IMR-90 (cell line): ENCODE measurements at regions not wholly inside any gene's neighbourhood (a gene's known extent, or its start where the extent isn't known, plus 50 kb on each side); places are given as distances from the start of the nearest gene placed in this dataset.

Experiments used
- ATAC-seq: fragments of 200-7000 bp; cut with Tn5 transposase; 2 replicates; pipeline ENCODE4 v1.9.1; 2020; ENCODE audit warnings: low read depth, mild to moderate bottlenecking, moderate library complexity
- BruUV-seq: library from RNA; stranded (reverse); fragments of 400-500 nt; replicated peaks from 2 replicates; lab custom pipeline; 2021; lab: Mats Ljungman, UMichigan
- CTCF ChIA-PET: fragments of 300-600 bp; formaldehyde crosslinking; extraction: SDS; loops from one replicate; lab custom pipeline; 2021; ENCODE audit warnings: antibody characterized with exemption; lab: Yijun Ruan, JAX
- POLR2A ChIA-PET: fragments of 300-600 bp; sonication (Branson Sonifier 250); formaldehyde crosslinking; loops from one replicate; lab custom pipeline; 2022; ENCODE audit warnings: antibody characterized with exemption; ENCODE audit not compliant: unreplicated experiment; lab: Charles Lee
- DNase-seq: peaks from one replicate; pipeline ENCODE4 v3.0.0; 2013
- H2AFZ ChIP-seq: replicated peaks from 2 replicates; pipeline ENCODE3; 2013; ENCODE audit warnings: low read length, mild to moderate bottlenecking; ENCODE audit not compliant: poor library complexity
- H2AK5ac ChIP-seq: 2 replicates; pipeline ENCODE4 v1.6.1; 2013; ENCODE audit warnings: low read depth, low read length, inconsistent platforms
- H2AK9ac ChIP-seq: replicated peaks from 2 replicates; pipeline ENCODE3; 2013; ENCODE audit warnings: mild to moderate bottlenecking, low read depth, low read length, moderate library complexity; ENCODE audit not compliant: poor library complexity
- H2BK120ac ChIP-seq: 2 replicates; pipeline ENCODE4 v1.6.1; 2013; ENCODE audit warnings: low read depth, low read length, inconsistent platforms
- H2BK15ac ChIP-seq: 3 replicates; pipeline ENCODE4 v1.6.1; 2013; ENCODE audit warnings: low read depth, low read length, inconsistent platforms
- H2BK20ac ChIP-seq: 2 replicates; pipeline ENCODE4 v1.6.1; 2013; ENCODE audit warnings: low read depth, mild to moderate bottlenecking, inconsistent platforms, low read length, moderate library complexity
- H2BK5ac ChIP-seq: 2 replicates; pipeline ENCODE4 v1.6.1; 2013; ENCODE audit warnings: mild to moderate bottlenecking, low read depth, low read length, inconsistent platforms; ENCODE audit not compliant: poor library complexity, severe bottlenecking
- H3K14ac ChIP-seq: replicated peaks from 2 replicates; pipeline ENCODE4 v1.6.1; 2013; ENCODE audit warnings: low read depth, low read length, inconsistent platforms
- H3K18ac ChIP-seq: 2 replicates; pipeline ENCODE4 v1.6.1; 2013; ENCODE audit warnings: low read depth, low read length, control low read depth
- H3K23ac ChIP-seq: 2 replicates; pipeline ENCODE4 v1.6.1; 2013; ENCODE audit warnings: low read depth, low read length, inconsistent platforms
- H3K27ac ChIP-seq: 2 replicates; pipeline ENCODE4 v1.5.1; 2013; ENCODE audit warnings: mild to moderate bottlenecking, control low read depth, low read length; ENCODE audit not compliant: insufficient read depth
- H3K27me3 ChIP-seq: 2 replicates; pipeline ENCODE4 v1.6.1; 2013; ENCODE audit warnings: low read length; ENCODE audit not compliant: control insufficient read depth, insufficient read depth
- H3K36me3 ChIP-seq: 2 replicates; pipeline ENCODE4 v1.6.1; 2013; ENCODE audit warnings: low read length, mixed read lengths; ENCODE audit not compliant: control insufficient read depth, insufficient read depth
- H3K4ac ChIP-seq: 2 replicates; pipeline ENCODE4 v1.6.1; 2013; ENCODE audit warnings: low read depth, low read length, inconsistent platforms
- H3K4me1 ChIP-seq: 2 replicates; pipeline ENCODE4 v1.6.1; 2013; ENCODE audit warnings: low read length, mixed read lengths; ENCODE audit not compliant: control insufficient read depth, insufficient read depth
- H3K4me2 ChIP-seq: 2 replicates; pipeline ENCODE4 v1.6.1; 2013; ENCODE audit warnings: low read depth, mild to moderate bottlenecking, control low read depth, low read length, moderate library complexity
- H3K4me3 ChIP-seq: 2 replicates; pipeline ENCODE4 v1.5.1; 2013; ENCODE audit warnings: low read depth, mild to moderate bottlenecking, control low read depth, low read length, moderate library complexity; ENCODE audit not compliant: insufficient read depth
- H3K56ac ChIP-seq: 2 replicates; pipeline ENCODE4 v1.6.1; 2013; ENCODE audit warnings: low read length, inconsistent platforms; ENCODE audit not compliant: insufficient read depth; ENCODE audit errors: extremely low read depth
- H3K79me1 ChIP-seq, 2 experiments: 2 replicates each; pipeline ENCODE4 v1.6.1; 2013; ENCODE audit warnings: low read length in 2 of 2, inconsistent platforms in 1 of 2, low read depth in 1 of 2
- H3K9ac ChIP-seq: 2 replicates; pipeline ENCODE4 v1.6.1; 2013; ENCODE audit warnings: low read depth, low read length, control low read depth
- H3K9me1 ChIP-seq: 2 replicates; pipeline ENCODE4 v1.6.1; 2013; ENCODE audit warnings: low read length, inconsistent platforms; ENCODE audit not compliant: insufficient read depth
- H3K9me3 ChIP-seq: 2 replicates; pipeline ENCODE4 v1.6.1; 2013; ENCODE audit warnings: low read length; ENCODE audit not compliant: control insufficient read depth, insufficient read depth
- H4K20me1 ChIP-seq: 2 replicates; pipeline ENCODE4 v1.6.1; 2013; ENCODE audit warnings: low read length, inconsistent platforms; ENCODE audit not compliant: insufficient read depth
- H4K5ac ChIP-seq: 2 replicates; pipeline ENCODE4 v1.6.1; 2013; ENCODE audit warnings: mild to moderate bottlenecking, low read depth, low read length, control low read depth
- H4K8ac ChIP-seq, 2 experiments: 2 replicates each; pipeline ENCODE4 v1.6.1; 2013; ENCODE audit warnings: low read depth in 2 of 2, low read length in 2 of 2, control low read depth in 1 of 2, inconsistent platforms in 1 of 2
- H4K91ac ChIP-seq: 2 replicates; pipeline ENCODE4 v1.6.1; 2013; ENCODE audit warnings: low read depth, low read length, inconsistent platforms; ENCODE audit not compliant: insufficient read depth
- BHLHE40 ChIP-seq: fragments of 150-350 bp; IDR thresholded peaks from 2 replicates; pipeline ENCODE4 v1.6.1; 2016; ENCODE audit warnings: mild to moderate bottlenecking, low read depth, low read length
- CEBPB ChIP-seq: IDR thresholded peaks from 2 replicates; pipeline ENCODE4 v1.6.1; 2012; ENCODE audit warnings: low read depth, low read length, improper control_type of control experiment
- MAZ ChIP-seq: IDR thresholded peaks from 2 replicates; pipeline ENCODE4 v1.6.1; 2012; ENCODE audit warnings: low read depth, mild to moderate bottlenecking, low read length, improper control_type of control experiment, moderate library complexity, borderline replicate concordance
- NFE2L2 ChIP-seq: fragments of 150-350 bp; IDR thresholded peaks from 2 replicates; pipeline ENCODE4 v1.6.1; 2016; ENCODE audit warnings: low read depth, mild to moderate bottlenecking, low read length
- RAD21 ChIP-seq: IDR thresholded peaks from 2 replicates; pipeline ENCODE4 v1.6.1; 2012; ENCODE audit warnings: low read length, improper control_type of control experiment
- RCOR1 ChIP-seq: IDR thresholded peaks from 2 replicates; pipeline ENCODE4 v1.6.1; 2012; ENCODE audit warnings: mild to moderate bottlenecking, low read length, improper control_type of control experiment; ENCODE audit not compliant: insufficient replicate concordance
- WGBS, 2 experiments: methylation state at CpG; one replicate each; pipeline versions ENCODE4 v1.1.5 to v1.1.7; 2013; ENCODE audit warnings: missing lambda C conversion rate in 2 of 2; ENCODE audit not compliant: insufficient read length in 1 of 2; ENCODE audit errors: extremely low coverage in 2 of 2; 5-methylcytosine and 5-hydroxymethylcytosine counted together
- dilution Hi-C: fragments of 300-500 bp; cut with HindIII; formaldehyde crosslinking; loops from one replicate; pipeline ENCODE4 v1.14.3; 2018; ENCODE audit warnings: low sequenced_read_pairs; ENCODE audit not compliant: unreplicated experiment
- in situ Hi-C: fragments of 300-500 bp; cut with MboI; formaldehyde crosslinking; loops from 3 replicates; pipeline ENCODE4 v1.14.3; 2019; ENCODE audit warnings: low sequenced_read_pairs, inconsistent platforms, mixed read lengths
- intact Hi-C: fragments of 100-400 bp; cut with micrococcal nuclease; formaldehyde crosslinking; loops from 2 replicates; pipeline ENCODE4 v1.10.0; 2022
- TF ChIP-seq, protein P1 (sequence below): conservative IDR thresholded peaks from 2 replicates; pipeline ENCODE4 v1.5.1; 2012; ENCODE audit warnings: mild to moderate bottlenecking, low read depth, low read length, improper control_type of control experiment

DNA sequence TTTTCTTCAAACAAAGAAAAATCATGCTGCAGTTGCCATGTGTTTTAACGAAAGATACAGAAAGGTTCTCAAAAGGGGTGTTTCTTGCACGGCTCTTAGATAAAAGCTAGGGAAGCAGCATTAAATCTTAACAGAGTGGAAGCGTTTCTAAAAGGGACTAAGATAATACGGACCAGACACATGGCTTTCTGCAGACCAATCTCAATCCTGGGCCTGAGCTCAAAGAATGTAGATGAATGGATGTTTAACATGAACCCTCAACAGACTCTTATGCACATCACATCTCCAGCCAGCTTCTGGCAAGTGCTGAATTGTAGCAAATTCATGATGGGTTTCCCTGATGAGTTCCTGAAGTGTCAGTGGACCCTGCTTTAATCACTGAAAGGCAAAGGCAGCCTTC, 80.2 kb upstream of the COX10 start:
- dilution Hi-C loops (no loop called here), in situ Hi-C loops (no loop called here), intact Hi-C loops (no loop called here)
- H3K4me2 ChIP-seq, result no peak overlapping the region
- POLR2A ChIA-PET, result no interaction called here
- no peak overlapping the region for H3K27ac ChIP-seq
- no peak overlapping the region for H2BK15ac ChIP-seq
- no peak overlapping the region for H3K4ac ChIP-seq
- no peaks in the 10 kb centered on the region for H3K9me1 ChIP-seq
- no peak overlapping the region for H3K56ac ChIP-seq
- ATAC-seq, result no peak
- H2BK20ac ChIP-seq, result no peak overlapping the region
- H3K23ac ChIP-seq, result no peak overlapping the region
- no peak overlapping the region for H2AK9ac ChIP-seq
- no peak overlapping the region for H2BK120ac ChIP-seq
- H3K18ac ChIP-seq, result no peak overlapping the region
- no peaks in the 10 kb centered on the region for H3K36me3 ChIP-seq
- no peak overlapping the region for H3K9ac ChIP-seq
- H3K27me3 ChIP-seq, result no peaks in the 10 kb centered on the region
- no peak overlapping the region for H2AK5ac ChIP-seq
- H4K5ac ChIP-seq, result no peak overlapping the region
- H4K20me1 ChIP-seq, result no peaks in the 10 kb centered on the region
- no peak overlapping the region for H4K8ac ChIP-seq
- H2AFZ ChIP-seq, result no peak overlapping the region
- no peaks in the 10 kb centered on the region for H3K9me3 ChIP-seq
- H3K14ac ChIP-seq, result no peak overlapping the region
- H3K4me1 ChIP-seq, result no peaks in the 10 kb centered on the region
- no peak overlapping the region for H4K91ac ChIP-seq
- CTCF ChIA-PET, result no interaction called here
- H3K4me3 ChIP-seq, result no peak overlapping the region
- no peak for DNase-seq
- TF ChIP-seq, protein P1, sequence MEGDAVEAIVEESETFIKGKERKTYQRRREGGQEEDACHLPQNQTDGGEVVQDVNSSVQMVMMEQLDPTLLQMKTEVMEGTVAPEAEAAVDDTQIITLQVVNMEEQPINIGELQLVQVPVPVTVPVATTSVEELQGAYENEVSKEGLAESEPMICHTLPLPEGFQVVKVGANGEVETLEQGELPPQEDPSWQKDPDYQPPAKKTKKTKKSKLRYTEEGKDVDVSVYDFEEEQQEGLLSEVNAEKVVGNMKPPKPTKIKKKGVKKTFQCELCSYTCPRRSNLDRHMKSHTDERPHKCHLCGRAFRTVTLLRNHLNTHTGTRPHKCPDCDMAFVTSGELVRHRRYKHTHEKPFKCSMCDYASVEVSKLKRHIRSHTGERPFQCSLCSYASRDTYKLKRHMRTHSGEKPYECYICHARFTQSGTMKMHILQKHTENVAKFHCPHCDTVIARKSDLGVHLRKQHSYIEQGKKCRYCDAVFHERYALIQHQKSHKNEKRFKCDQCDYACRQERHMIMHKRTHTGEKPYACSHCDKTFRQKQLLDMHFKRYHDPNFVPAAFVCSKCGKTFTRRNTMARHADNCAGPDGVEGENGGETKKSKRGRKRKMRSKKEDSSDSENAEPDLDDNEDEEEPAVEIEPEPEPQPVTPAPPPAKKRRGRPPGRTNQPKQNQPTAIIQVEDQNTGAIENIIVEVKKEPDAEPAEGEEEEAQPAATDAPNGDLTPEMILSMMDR, result no peak
- TF ChIP-seq RAD21 (no peak), MAZ (no peak), BHLHE40 (no peak), RCOR1 (no peak), NFE2L2 (no peak), CEBPB (no peak)
- no CpG with 5 or more reads among the region's 4 CpGs for WGBS, 2 experiments
- BruUV-seq, result no TSS peak
- no peaks in the 10 kb centered on the region for H3K79me1 ChIP-seq
- H2BK5ac ChIP-seq, result no peak overlapping the region
